Iris pigment epithelial cell (primary cell): ENCODE measurements at regions not wholly inside any gene's neighbourhood (a gene's known extent, or its start where the extent isn't known, plus 50 kb on each side); places are given as distances from the start of the nearest gene placed in this dataset.

Source experiments
- DNase-seq: peaks from one replicate; pipeline ENCODE4 v3.0.0-alpha.2; 2011; ENCODE audit warnings: low read depth

DNA sequence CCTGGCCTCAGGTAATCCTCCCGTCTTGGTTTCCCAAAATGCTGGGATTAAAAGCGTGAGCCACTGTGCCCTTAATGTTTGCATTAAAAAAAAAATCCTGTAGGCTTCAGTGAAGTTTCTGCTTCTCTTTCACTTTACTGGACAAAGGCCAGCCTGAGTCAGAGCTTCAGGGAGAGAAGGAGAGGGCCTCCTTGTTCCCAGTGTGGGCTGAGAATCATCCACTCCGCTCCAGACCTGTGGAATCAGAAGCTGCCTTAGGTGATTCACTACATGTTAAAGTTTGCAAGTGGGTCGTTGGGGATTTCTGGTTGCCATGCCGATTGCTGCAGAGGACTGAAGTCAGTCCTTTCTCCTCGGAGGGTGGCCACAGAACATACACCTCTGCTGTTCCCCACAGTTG is 113.3 kb upstream of the EEF1E1 start:
- DNase-seq, result peak; percentile 60

DNA sequence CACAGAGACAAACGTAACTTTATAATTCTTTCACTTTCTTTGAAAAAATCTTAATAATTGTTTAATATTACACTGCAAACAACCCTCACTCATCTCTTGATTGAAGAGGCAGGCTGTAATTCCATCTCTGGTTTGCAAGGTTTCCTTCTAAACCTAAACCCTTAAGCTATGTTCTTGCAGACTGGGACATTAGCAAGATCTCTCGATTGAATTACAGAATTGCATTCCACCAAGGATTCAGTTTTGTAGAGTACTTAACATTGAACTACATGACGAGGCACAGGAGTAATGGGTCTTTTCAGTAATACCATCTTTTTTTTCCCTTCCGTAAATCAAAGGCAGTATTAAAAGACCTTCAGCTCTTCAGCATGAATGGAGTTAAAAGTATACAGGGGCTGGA is 111.6 kb upstream of the EEF1E1 start:
- DNase-seq, result no peak

DNA sequence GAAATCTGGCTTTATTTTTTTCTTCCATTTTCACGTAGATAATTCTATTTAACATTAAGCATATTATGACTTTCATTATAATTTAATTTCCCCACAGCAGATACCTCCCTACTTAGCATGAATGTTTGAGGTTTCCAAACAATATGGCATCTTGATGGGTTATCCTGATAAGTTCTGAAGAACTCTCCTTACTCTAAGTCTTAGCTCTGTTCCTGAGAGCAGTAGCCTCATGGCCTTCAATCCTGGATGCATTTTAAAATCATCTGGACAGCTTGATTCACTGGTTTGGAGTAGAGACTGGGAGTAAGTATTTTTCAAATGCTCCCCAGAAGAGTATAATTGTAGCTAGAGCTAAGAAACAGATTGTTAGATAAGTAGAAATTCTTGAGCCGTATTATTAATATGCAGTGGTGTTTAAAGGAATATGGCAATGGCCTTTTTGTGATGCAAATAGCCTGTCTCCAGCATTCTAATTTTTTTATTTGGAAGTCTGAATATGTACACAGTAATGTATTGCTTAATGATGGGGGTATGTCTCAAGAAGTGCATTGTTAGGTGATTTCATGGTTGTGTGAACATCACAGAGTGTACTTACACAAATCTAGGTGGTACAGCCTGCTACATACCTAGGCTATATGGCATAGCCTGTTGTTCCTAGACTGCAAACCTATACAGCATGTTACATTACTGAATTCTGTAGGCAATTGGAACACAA is 110.5 kb upstream of the EEF1E1 start:
- no peak for DNase-seq

- DNase-seq, result no peak
These were observed 105.5 kb upstream of the EEF1E1 start for GRCh38 chr6:8207869-8208191.

DNA sequence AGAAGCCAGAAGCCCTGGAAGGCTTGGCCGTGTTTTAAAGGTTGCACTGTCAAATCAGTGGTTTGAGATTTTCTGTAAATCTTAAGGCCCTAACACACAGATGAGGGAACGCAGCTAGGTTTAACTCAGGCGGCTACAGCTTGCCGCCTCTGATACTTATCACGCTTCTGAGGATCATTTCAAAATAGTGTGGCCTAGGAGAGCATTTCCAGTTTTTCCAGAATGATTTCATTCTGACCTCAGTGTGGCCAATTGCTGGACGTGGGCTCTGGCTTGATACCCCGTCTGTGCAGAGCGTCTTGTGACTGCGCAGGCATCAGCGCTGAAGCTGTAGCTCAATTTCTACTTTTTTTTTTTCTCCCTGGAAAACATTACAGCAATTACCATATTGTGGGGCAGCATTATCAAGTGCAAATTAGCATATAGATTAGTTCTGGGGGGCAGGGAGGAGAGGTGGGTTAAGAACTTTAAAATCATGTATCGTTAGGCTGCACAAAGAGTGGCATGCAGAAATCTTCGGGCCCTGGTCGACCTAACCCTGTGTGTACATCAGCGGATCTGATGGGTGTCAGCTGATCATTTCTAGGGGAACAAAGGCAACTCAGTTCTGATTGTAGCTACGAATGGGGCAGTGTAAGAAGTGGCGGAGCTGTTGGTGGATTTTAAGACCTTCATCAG is 105.0 kb upstream of the EEF1E1 start:
- DNase-seq, result no peak

- DNase-seq, result no peak
These were observed 101.0 kb upstream of the EEF1E1 start for GRCh38 chr6:8203337-8203736.

DNA sequence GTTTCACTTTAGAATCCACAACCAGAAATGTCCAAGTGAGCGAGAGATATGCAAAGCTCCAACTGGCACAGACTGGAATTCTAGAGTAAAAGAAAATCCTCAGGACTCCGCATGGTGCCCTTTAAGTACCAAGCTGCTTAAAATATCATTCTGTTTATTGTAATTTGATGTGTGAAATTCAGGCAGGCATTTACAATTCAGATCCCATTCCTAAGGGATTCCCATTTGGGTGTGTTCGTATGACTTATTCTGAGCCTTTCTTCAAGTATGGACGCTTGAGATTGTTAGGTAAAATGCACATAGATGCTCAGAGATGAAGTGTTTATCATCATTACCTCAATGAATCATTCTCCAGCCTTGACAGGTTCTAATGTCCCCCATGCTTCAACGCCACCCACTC is 99.3 kb upstream of the EEF1E1 start:
- DNase-seq, result no peak

DNA sequence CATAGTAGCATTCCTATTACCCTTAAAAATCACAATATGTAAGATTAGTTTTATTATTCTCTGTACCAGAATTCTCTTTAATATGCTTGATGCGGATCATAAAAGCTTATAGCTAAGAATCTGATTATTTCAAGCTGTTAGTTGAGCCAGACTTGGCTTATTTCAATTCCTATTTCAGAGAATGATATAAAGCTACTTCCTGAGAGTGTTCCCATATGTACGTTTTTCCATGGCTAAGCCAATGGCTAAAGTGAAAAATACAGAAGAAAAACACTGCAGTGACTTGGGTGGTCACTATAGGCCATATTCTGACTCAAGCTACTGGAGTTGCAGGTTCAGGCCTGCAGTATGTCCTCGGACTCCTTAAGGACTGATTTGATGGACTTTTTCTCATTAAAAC is 97.9 kb upstream of the EEF1E1 start:
- no peak for DNase-seq

GRCh38 chr6:8195714-8196102 is 93.4 kb upstream of the EEF1E1 start:
- no peak for DNase-seq

GRCh38 chr6:8195040-8195713 is 92.8 kb upstream of the EEF1E1 start:
- peak; percentile 11 for DNase-seq

DNA sequence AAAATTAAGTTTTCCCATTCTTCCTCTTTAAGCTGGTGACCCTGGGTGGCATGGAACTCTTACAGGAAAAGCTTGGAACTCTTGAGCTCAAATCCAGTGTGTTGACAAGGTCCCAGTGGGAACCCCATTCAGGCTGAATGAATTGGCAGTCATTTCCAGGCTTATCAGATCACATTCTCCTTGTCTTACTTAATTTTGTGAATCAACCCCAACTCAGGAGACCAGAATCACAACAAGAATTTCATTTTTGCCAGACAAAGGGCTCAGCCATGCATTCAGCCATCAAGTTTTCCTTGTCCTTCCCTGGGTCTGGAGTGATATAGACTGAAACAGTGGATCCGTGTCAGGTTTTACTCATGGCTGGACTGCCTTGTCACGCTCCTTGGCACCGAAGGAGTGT is 92.1 kb upstream of the EEF1E1 start:
- no peak for DNase-seq

GRCh38 chr6:8193541-8193940 is 91.2 kb upstream of the EEF1E1 start:
- no peak for DNase-seq

GRCh38 chr6:8192597-8192996 is 90.2 kb upstream of the EEF1E1 start:
- no peak for DNase-seq

DNA sequence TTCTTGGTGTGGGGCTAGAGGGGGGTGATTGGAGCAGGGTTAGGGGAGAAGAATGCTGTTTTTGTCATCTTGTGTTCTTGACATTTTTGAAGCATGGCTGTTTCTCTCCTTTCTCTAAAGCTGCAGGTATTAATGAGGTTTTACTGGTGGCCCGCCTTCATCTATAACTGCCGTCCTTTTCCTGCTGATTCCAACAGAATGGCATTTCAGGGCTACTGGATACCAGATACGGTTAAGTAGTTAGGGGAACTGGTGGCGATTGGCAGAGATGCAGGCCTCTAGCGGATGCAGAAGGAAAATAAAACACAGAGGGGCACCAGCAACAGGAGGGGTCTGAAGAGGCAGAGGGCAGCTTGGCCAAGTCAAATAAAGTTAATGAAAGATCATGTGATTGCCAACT is 89.7 kb upstream of the EEF1E1 start:
- DNase-seq, result no peak

DNA sequence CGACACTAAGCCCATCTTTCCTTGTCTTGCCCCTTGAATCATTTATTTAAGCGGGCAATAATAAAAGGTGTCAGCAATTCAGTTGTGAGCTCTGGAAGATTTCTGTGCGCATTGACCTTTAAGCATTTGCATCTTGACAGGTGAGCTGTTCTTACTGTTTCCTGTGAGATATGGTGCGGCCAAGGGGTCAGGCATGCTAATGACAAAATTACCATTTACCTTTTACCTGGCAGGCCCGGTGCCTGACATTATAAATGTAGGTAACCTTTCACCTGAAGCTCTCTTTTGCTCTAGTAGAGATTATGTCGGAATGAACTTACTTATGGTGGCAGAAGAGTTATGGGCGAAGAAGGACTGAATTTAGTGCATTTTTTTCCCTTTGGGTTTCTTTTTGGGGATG is 89.3 kb upstream of the EEF1E1 start:
- DNase-seq, result no peak

DNA sequence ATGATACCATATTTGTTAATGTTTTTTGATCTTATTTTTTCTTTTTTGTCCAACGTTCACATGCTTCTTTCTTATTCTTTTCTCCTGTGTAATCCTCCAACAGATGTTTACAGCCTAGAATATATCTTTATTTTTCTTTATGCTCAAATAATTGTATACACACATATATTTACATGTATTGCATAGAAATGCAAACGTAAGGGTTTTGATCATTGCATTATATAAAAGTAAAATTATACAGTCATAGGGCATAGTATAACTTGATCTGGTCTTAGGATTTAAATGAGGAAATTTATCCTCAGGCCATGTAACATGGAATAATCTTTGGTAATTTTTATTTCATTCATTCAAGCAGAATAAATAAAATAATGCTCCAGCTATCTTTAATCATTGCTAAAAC is 84.9 kb upstream of the EEF1E1 start:
- DNase-seq, result no peak

DNA sequence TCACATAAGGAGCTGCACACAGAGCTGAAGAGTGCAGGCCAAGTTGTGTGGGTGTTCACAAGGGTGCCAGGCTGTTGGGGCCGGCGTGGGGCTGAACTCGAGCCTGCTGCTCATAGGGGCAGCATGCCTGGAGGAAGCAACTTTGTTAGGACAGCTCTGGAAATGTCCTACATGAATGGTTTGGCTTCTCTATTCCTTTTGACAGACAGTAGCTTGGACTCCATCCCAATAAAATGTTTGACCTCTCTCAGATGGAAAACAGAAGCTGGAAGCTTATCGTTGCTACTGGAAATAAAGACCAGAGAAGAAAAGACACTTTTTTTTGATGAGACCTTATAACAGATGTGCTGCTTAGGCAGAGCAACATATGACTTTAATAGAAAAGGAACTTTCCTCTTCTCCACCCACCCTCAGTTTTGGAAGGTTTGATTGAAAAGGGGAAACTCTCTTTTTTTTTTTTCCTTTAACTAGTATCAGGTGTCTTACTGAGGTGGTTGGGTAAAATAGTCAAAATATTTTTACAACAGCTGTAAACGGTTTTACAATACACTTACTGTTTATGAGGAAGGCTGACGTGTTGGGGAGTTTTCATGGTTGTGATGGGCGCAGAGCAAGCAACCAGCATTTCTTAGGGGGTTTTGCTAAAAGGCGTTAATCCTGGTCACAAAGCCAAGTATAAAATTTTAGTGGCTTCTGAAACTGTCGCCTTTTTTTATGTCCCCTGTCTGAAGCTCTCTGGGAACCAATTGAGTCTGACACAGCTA is 80.7 kb upstream of the EEF1E1 start:
- DNase-seq, result peak; percentile 6

DNA sequence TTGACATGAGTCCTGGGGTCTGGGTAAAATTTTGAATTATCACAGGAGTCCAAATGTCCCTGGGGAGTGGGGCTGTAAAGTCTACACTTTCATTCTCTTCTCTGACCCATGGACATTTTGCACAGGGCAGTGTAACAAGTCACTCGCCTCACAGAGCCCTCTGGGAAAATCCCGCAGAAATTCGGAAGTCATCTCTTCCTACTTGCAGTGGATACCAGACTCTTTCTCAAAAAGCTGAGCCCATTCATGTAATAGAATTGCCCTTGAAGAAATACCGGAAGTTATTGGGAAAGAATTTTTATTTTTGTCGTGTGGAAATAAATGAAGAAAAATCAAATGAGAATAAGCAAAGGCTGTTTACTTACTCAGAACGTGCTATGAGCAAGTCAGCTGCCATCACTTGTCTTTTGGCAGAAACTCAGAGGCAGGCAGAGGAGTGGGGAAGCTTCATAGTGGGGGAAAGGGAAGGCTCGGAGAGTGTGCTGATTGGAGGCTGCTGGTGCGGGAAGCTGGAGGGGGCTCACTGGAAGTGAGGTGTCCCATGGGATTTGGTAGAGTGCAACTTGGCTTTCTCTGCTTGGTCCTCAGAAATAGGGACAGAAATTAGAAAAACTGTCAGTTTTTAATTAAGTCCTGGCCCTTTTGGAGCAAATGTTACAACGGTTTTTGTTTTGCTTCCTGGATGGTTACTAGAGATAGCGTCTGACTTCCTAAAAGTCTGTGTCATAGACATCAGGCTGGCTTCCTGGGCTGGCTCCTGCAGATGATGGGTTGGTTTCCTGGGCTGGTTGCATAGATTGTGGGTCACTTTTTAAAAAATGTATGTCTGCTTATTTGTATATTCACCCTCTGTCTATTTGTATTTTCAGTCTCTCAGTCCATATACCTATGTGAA is 79.8 kb upstream of the EEF1E1 start:
- peak; percentile 24 for DNase-seq

DNA sequence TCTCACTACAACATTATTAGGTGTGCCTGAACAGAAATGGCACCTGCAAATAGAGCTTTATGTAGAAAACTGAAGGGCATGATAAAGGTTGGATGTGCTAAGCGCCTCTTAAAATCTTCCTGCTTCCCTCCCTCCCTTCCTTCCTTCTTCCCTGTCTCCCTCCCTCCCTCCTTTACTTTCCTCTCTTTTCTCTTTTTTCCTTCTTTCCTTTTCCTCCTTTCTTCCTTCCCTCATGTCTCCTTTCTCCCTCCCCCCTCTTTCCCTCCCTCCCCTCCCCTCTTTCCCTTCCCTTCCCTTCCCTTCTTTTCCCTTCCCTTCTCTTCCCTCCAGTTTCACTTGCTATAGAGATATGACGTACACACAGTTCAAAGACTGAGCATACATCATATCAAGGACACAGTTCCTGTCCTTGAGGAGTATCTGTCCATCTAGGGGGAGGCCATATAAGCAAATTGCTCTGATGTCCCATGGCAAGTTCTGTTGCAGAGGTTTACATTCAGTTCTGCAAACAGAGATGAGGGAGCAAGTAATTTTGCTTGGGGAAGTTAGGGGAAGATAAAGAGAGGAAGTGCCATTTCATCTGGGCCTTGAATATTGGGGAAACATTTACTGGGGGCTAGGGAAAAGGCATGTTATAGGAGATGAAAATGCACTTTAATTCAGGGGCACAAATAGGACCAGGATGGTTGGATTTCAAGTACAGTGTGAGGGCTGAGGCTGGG is 79.0 kb upstream of the EEF1E1 start:
- DNase-seq, result no peak

DNA sequence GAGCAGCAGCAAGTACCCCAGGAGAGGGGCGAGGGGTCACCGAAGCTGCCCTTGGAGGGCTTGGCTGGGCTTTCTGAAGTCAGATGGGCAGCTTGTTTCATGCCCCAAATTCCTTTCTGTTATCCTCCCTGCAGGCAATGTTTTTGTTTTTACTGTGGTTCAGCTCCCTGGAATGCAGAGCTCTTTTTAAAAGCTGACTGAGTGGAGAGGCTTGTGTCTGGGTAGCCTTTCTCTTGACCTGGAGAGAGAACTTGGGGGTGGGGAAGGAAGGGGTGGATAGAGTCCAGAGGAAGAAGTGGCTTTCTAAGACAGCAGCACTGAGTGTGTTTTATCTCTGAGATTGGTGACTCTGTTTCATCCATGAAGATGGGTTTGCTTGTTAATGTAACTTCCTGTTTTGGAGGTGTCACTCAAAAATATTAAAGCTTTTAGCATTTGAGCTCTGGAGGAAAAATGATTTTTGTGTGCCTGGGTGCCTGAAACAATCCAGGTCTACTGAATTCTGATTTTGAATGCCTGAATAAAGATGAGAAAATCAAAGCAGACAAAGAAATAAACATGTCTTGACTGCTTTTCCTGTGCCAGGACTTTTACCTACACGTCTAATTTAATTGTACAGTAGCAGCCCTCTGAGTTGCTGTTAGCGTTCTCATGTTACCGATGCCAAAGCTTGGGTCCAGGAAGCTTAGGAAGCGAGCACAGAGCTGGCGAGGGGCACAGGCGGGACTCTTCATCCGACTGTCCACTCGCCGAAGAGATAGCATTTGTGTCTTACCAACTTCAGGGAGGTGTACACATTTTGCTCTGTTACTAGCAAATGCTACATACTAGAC is 78.2 kb upstream of the EEF1E1 start:
- peak; percentile 87 for DNase-seq
